K562 (cell line): ENCODE measurements at regions not wholly inside any gene's neighbourhood (a gene's known extent, or its start where the extent isn't known, plus 50 kb on each side); places are given as distances from the start of the nearest gene placed in this dataset.

Experiments
- ATAC-seq: fragments of 200-7000 bp; cut with Tn5 transposase; 3 replicates; pipeline ENCODE4 v1.9.1; 2020; ENCODE audit warnings: moderate library complexity
- BruUV-seq: library from RNA; stranded (reverse); fragments of 400-500 nt; replicated peaks from 2 replicates; lab custom pipeline; 2021; lab: Mats Ljungman, UMichigan
- CTCF ChIA-PET: fragments of 300-600 bp; formaldehyde crosslinking; extraction: SDS; loops from one replicate; lab custom pipeline; 2021; ENCODE audit warnings: low intra/inter-chr PET ratio; lab: Yijun Ruan, JAX
- POLR2A ChIA-PET: fragments of 300-600, 350-650 bp; sonication (Branson Sonifier 250); formaldehyde crosslinking; extraction: SDS; loops from one replicate; lab custom pipeline; 2021; ENCODE audit warnings: antibody characterized with exemption, inconsistent platforms; lab: Yijun Ruan, JAX
- DNase-seq, 4 experiments: peaks; one replicate each; pipeline versions ENCODE4 v3.0.0 to v3.0.0-alpha.2; 2011 to 2018; ENCODE audit warnings: low spot score in 3 of 4, mixed read lengths in 3 of 4; ENCODE audit errors: extremely low read depth in 1 of 4
- FAIRE-seq: peaks from 2 replicates; lab custom pipeline; 2011; peaks lifted over from hg19 to GRCh38; lab: Jason Lieb, UNC
- H2AFZ ChIP-seq: 2 replicates; pipeline ENCODE4 v1.6.0; 2011; ENCODE audit warnings: low read depth, low read length, control low read depth, inconsistent platforms
- H3K27ac ChIP-seq: fragments of 200-600 bp; 3 replicates; pipeline ENCODE4 v1.8.0; 2011; ENCODE audit warnings: low read depth, mild to moderate bottlenecking, control low read depth, inconsistent platforms, low read length, moderate library complexity, mixed read lengths; ENCODE audit errors: extremely low read depth
- H3K27me3 ChIP-seq, 2 experiments: fragments of 300-600 bp in 1 of 2; 2 replicates in 1 of 2; 3 replicates in 1 of 2; pipeline versions ENCODE4 v1.6.0 to v1.8.0; 2011; ENCODE audit warnings: inconsistent platforms in 2 of 2, low read length in 2 of 2, mild to moderate bottlenecking in 1 of 2, mixed read lengths in 1 of 2, moderate library complexity in 1 of 2; ENCODE audit not compliant: control insufficient read depth in 2 of 2, insufficient read depth in 2 of 2
- H3K36me3 ChIP-seq: fragments of 300-600 bp; 3 replicates; pipeline ENCODE4 v1.8.0; 2011; ENCODE audit warnings: mild to moderate bottlenecking, low read length, inconsistent platforms; ENCODE audit not compliant: control insufficient read depth, insufficient read depth
- H3K4me1 ChIP-seq, 2 experiments: fragments of 200-600 bp in 1 of 2; replicated peaks in 1 of 2; 2 replicates in 1 of 2; 3 replicates in 1 of 2; pipeline versions ENCODE4 v1.5.1 to v1.8.0; 2011; ENCODE audit warnings: inconsistent platforms in 2 of 2, low read length in 2 of 2, mild to moderate bottlenecking in 1 of 2, mixed read lengths in 1 of 2, moderate library complexity in 1 of 2; ENCODE audit not compliant: control insufficient read depth in 2 of 2, insufficient read depth in 2 of 2
- H3K4me2 ChIP-seq: 2 replicates; pipeline ENCODE4 v1.6.1; 2011; ENCODE audit warnings: low read length, control low read depth, inconsistent platforms, mixed read lengths; ENCODE audit not compliant: insufficient read depth
- H3K4me3 ChIP-seq: fragments of 200-600 bp; sonication (generic), shearing (Covaris generic); 2 replicates; pipeline ENCODE4 v1.5.1; 2016; ENCODE audit warnings: control low read depth, inconsistent platforms
- H3K79me2 ChIP-seq: fragments of 200-600 bp; 3 replicates; pipeline ENCODE4 v1.8.0; 2011; ENCODE audit warnings: low read length, inconsistent platforms; ENCODE audit not compliant: control insufficient read depth, insufficient read depth
- H3K9ac ChIP-seq, 2 experiments: 2 replicates each; pipeline versions ENCODE4 v1.6.0 to v1.6.1; 2011; ENCODE audit warnings: low read depth in 2 of 2, low read length in 2 of 2, control low read depth in 1 of 2, inconsistent platforms in 1 of 2, mild to moderate bottlenecking in 1 of 2, mixed read lengths in 1 of 2; ENCODE audit not compliant: insufficient read depth in 1 of 2
- H3K9me1 ChIP-seq: one replicate; pipeline ENCODE4 v1.6.0; 2011; ENCODE audit warnings: inconsistent platforms, mild to moderate bottlenecking, low read length, moderate library complexity; ENCODE audit not compliant: control insufficient read depth, insufficient read depth
- H3K9me3 ChIP-seq: replicated peaks from 2 replicates; pipeline ENCODE4 v1.5.1; 2011; ENCODE audit warnings: low read depth, low read length, inconsistent platforms; ENCODE audit not compliant: control insufficient read depth, insufficient read depth
- H4K20me1 ChIP-seq: replicated peaks from 2 replicates; pipeline ENCODE4 v1.6.1; 2011; ENCODE audit warnings: low read length, inconsistent platforms, mixed read lengths; ENCODE audit not compliant: control insufficient read depth, insufficient read depth
- ELK1 ChIP-seq: sonication (generic); formaldehyde crosslinking; IDR thresholded peaks from 2 replicates; pipeline ENCODE4 v1.8.1; 2022; ENCODE audit warnings: missing genetic modification reagents
- HDAC2 ChIP-seq: fragments of 450-650 bp; IDR thresholded peaks from 2 replicates; pipeline ENCODE4 v1.6.1; 2016; ENCODE audit warnings: mild to moderate bottlenecking
- HMG20B ChIP-seq: fragments of 250-450 bp; sonication (Bioruptor Pico); IDR thresholded peaks from 2 replicates; pipeline ENCODE4 v1.5.0; 2021; ENCODE audit warnings: mild to moderate bottlenecking
- IRF2 ChIP-seq: sonication (generic); formaldehyde crosslinking; IDR thresholded peaks from 2 replicates; pipeline ENCODE4 v1.8.1; 2022; ENCODE audit warnings: mild to moderate bottlenecking, missing genetic modification reagents
- NR1H2 ChIP-seq: sonication (generic); formaldehyde crosslinking; IDR thresholded peaks from 2 replicates; pipeline ENCODE4 v1.4.0; 2020; ENCODE audit warnings: mild to moderate bottlenecking, missing genetic modification reagents
- RBBP5 ChIP-seq: fragments of 200-600 bp; sonication (generic); IDR thresholded peaks from 2 replicates; pipeline ENCODE4 v1.6.1; 2012; ENCODE audit warnings: borderline replicate concordance, mild to moderate bottlenecking, low read length, control low read depth, inconsistent platforms; ENCODE audit not compliant: insufficient read depth, poor library complexity, severe bottlenecking
- SMARCC2 ChIP-seq: fragments of 450-650 bp; IDR thresholded peaks from 2 replicates; pipeline ENCODE4 v1.6.1; 2017; ENCODE audit warnings: antibody characterized with exemption, moderate library complexity, mild to moderate bottlenecking, low read depth
- TSHZ1 ChIP-seq: fragments of 250-450 bp; sonication (Bioruptor Pico); IDR thresholded peaks from 2 replicates; pipeline ENCODE4 v1.4.0; 2020; ENCODE audit warnings: mild to moderate bottlenecking, moderate library complexity
- ZNF318 ChIP-seq, 2 experiments: fragments of 450-650 bp; IDR thresholded peaks; 2 replicates each; pipeline ENCODE4 v1.6.1; 2016; ENCODE audit warnings: mild to moderate bottlenecking in 2 of 2, borderline replicate concordance in 1 of 2, low read depth in 1 of 2, moderate library complexity in 1 of 2
- ZNF589 ChIP-seq: fragments of 200-800 bp; sonication (Bioruptor generic); IDR thresholded peaks from 2 replicates; pipeline ENCODE4 v1.6.1; 2016; ENCODE audit warnings: low read depth, missing genetic modification characterization, missing compliant biosample characterization
- WGBS: fragments of 100-300 bp; shearing (Covaris generic); methylation state at CpG from one replicate; pipeline ENCODE4 v1.1.6; 2016; ENCODE audit warnings: low coverage, mixed read lengths; ENCODE audit not compliant: insufficient coverage; ENCODE audit errors: missing lambda C conversion rate; 5-methylcytosine and 5-hydroxymethylcytosine counted together
- in situ Hi-C: fragments of 300-500 bp; cut with MboI; formaldehyde crosslinking; loops from 4 replicates; pipeline ENCODE4 v1.15.0; 2018; ENCODE audit warnings: inconsistent platforms, mixed read lengths
- intact Hi-C: fragments of 100-400 bp; cut with micrococcal nuclease; formaldehyde crosslinking; loops from 2 replicates; pipeline ENCODE4 v1.14.2; 2022

GRCh38 chr6:90428514-90428913, 131.9 kb upstream of the BACH2 start:
- in situ Hi-C loops (no loop called here), intact Hi-C loops (no loop called here)
- ATAC-seq (no peak), DNase-seq (no peak), FAIRE-seq (no peak)
- H3K4me1 ChIP-seq, result no peaks in the 10 kb centered on the region
- H3K4me3 ChIP-seq, result no peak overlapping the region
- H3K27ac ChIP-seq, result no peak overlapping the region
- no peaks in the 10 kb centered on the region for H3K36me3 ChIP-seq
- ChIA-PET POLR2A (no interaction called here), CTCF (no interaction called here)
- no TSS peak for BruUV-seq
- H3K9ac ChIP-seq, result no peak overlapping the region
- H3K79me2 ChIP-seq, result no peaks in the 10 kb centered on the region
- no peaks in the 10 kb centered on the region; the same call in 1 of the 2 replicates for H3K9me3 ChIP-seq
- H4K20me1 ChIP-seq, result no peaks in the 10 kb centered on the region
- H3K9me1 ChIP-seq, result no peaks in the 10 kb centered on the region
- 50% methylated on average over 1 of the region's 1 CpG for WGBS
- H2AFZ ChIP-seq, result no peak overlapping the region
- H3K27me3 ChIP-seq, result no peaks in the 10 kb centered on the region
- H3K4me2 ChIP-seq, result no peak overlapping the region
- TF ChIP-seq ZNF589 (CRISPR knock-in tag) (no peak), IRF2 (CRISPR knock-in tag) (no peak), NR1H2 (CRISPR knock-in tag) (no peak), TSHZ1 (no peak), RBBP5 (no peak), SMARCC2 (no peak), HDAC2 (no peak), ELK1 (CRISPR knock-in tag) (no peak), HMG20B (no peak), ZNF318 (IDR thresholded peaks at IDR 0.05; ENCODE audit: borderline replicate concordance in 1 of 2, low read depth in 1 of 2) (no peak)
